Mammary epithelial cell (primary cell): ENCODE measurements at regions not wholly inside any gene's neighbourhood (a gene's known extent, or its start where the extent isn't known, plus 50 kb on each side); places are given as distances from the start of the nearest gene placed in this dataset.

Experiments
- CTCF ChIP-seq, 2 donors: IDR thresholded peaks in 1 of 2; conservative IDR thresholded peaks in 1 of 2; 2 replicates each; pipeline ENCODE4 v1.5.1; 2011 to 2012; ENCODE audit warnings: inconsistent platforms in 2 of 2, low read length in 2 of 2, mild to moderate bottlenecking in 2 of 2, control low read depth in 1 of 2, low read depth in 1 of 2; ENCODE audit not compliant: insufficient read depth in 1 of 2; ENCODE audit errors: extremely low read depth in 1 of 2
- EZH2 ChIP-seq: IDR thresholded peaks from 2 replicates; pipeline ENCODE4 v1.6.1; 2012; ENCODE audit warnings: low read length, inconsistent platforms, borderline replicate concordance

DNA sequence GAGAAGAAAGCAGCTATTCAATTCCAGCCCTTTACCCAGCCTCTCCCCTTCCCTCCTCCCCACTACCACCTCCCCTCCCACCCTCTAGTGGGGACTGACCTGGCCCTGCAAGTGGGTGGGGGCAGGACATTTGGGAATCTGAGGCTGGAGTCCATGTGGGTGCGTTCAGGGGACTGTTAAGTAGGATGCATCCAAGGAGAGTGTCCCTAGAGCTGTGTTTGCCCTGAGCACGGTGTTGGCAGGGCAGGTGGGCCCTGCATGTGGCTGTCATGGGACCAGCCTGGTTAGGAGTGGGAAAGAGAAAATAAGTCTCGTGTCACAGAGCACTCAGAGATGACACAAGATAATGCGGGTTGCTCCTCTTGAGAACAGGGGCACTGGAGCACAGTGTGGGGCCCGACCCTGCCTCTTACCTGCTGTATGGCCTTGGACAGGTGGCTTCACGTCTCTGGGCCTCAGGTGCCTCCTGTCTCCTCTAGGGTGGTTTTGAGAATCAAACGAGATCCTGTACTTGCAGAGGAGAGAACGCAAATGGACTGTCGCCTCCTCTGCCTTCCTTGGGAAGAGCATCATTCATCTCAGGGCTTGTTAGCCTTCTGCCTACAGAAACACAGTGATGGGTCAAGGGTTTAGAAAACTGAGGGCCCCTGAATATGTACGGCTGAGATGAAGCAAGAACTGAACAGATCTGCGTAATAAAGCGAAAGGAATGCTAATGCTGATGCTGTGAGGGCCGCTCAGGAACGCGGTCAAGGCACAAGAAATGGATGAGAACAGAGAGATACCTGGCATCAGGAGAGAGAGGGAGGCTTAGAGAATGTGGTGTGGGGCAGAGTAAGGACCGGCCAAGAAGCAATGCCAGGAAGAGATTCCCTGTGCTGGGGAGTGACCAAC is 187.7 kb upstream of the HAAO start:
- TF ChIP-seq CTCF (conservative IDR thresholded peaks at IDR 0.05 in 1 of 2, IDR thresholded peaks at IDR 0.05 in 1 of 2; ENCODE audit: extremely low read depth in 1 of 2, insufficient read depth in 1 of 2, low read depth in 1 of 2, low read length in 2 of 2) = no peak
- no peak for TF ChIP-seq EZH2
